ENCODE measurements at regions not wholly inside any gene's neighbourhood (a gene's known extent, or its start where the extent isn't known, plus 50 kb on each side); places are given as distances from the start of the nearest gene placed in this dataset.
A peak's percentile ranks its signal among the peaks of the same experiment; 100 is the strongest.
"Not testable (repeated sequence)": the region's sequence is repeated elsewhere in the genome, so short reads cannot be mapped to it uniquely, and the experiment has no call there.

- not testable (repeated sequence) for ATAC-seq (replicated peaks in 1 of 2); H3K27ac Mint-ChIP-seq; H3K9me3 Mint-ChIP-seq; H3K4me1 Mint-ChIP-seq (ENCODE audit: low read depth); H3K4me3 Mint-ChIP-seq; DNase-seq; H3K36me3 Mint-ChIP-seq (ENCODE audit: insufficient read depth in 2 of 2); H3K27me3 Mint-ChIP-seq (ENCODE audit: low read depth)
These were observed 81.9 kb upstream of the ADGRE5 start for GRCh38 chr19:14299224-14299827.

- H3K4me3 Mint-ChIP-seq; H3K9me3 Mint-ChIP-seq; ATAC-seq (replicated peaks in 1 of 2); DNase-seq; H3K36me3 Mint-ChIP-seq (ENCODE audit: insufficient read depth in 2 of 2); H3K27me3 Mint-ChIP-seq (ENCODE audit: low read depth); H3K4me1 Mint-ChIP-seq (ENCODE audit: low read depth); H3K27ac Mint-ChIP-seq: not testable (repeated sequence)
These were observed 83.2 kb upstream of the ADGRE5 start for GRCh38 chr19:14297883-14298576.

GRCh38 chr19:14294974-14295373 is 86.3 kb upstream of the ADGRE5 start:
- H3K36me3 Mint-ChIP-seq (ENCODE audit: insufficient read depth in 2 of 2); H3K9me3 Mint-ChIP-seq; H3K4me3 Mint-ChIP-seq; H3K27me3 Mint-ChIP-seq (ENCODE audit: low read depth); H3K27ac Mint-ChIP-seq; H3K4me1 Mint-ChIP-seq (ENCODE audit: low read depth): not testable (repeated sequence)
- ATAC-seq (replicated peaks in 1 of 2) (peak; percentile 65 to 76), DNase-seq (peak; percentile 28 to 34)

DNA sequence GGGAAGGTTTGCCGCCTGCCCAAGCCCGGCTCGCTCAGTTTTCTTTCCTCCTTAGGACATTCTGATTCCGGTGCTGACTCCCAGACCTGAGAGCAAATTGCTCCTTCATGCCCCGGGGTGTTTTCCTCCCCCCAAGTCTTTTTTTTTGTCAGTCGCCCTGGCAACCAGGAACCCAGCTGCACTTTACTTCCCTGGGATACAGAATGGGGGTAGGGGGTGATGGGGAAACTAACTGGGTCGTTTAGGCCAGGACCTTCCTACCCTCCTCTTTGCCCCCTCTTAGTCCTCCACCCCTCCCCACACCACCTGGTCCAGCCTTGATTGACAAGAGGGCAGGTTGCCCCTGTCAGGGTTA is 87.5 kb upstream of the ADGRE5 start:
- not testable (repeated sequence) for H3K4me1 Mint-ChIP-seq (ENCODE audit: low read depth); H3K9me3 Mint-ChIP-seq; H3K36me3 Mint-ChIP-seq (ENCODE audit: insufficient read depth in 2 of 2); H3K27me3 Mint-ChIP-seq (ENCODE audit: low read depth); H3K27ac Mint-ChIP-seq; DNase-seq; ATAC-seq (replicated peaks in 1 of 2)
- peak overlapping the region; percentile 40 to 65 for H3K4me3 Mint-ChIP-seq

- ATAC-seq (replicated peaks in 1 of 2); H3K27me3 Mint-ChIP-seq (ENCODE audit: low read depth); H3K4me1 Mint-ChIP-seq (ENCODE audit: low read depth); DNase-seq; H3K36me3 Mint-ChIP-seq (ENCODE audit: insufficient read depth in 2 of 2); H3K27ac Mint-ChIP-seq; H3K9me3 Mint-ChIP-seq: not testable (repeated sequence)
- H3K4me3 Mint-ChIP-seq: peak overlapping the region; percentile 40 to 65
These were observed 87.3 kb upstream of the ADGRL1 start for GRCh38 chr19:14293101-14293815.

DNA sequence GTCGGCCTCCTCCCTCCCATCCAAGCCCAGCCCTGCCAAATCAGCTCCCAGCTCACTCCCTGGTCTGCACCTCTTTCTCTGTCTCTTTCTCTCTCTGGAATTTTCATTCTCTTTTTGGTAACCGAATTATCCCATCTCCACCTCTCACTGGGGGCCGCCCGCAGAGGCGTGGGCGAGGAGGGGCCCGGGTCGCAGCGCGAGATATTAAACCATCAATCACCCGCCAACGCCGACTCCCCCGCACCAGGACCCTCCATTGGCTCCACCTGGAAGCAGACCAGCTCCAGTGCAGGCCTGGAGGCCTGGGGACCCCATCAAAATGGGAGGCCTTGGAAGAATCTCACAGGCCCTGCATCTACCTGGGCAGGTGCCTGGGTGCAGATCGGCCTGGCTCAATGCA is 83.8 kb upstream of the ADGRL1 start:
- not testable (repeated sequence) for H3K9me3 Mint-ChIP-seq; H3K27me3 Mint-ChIP-seq (ENCODE audit: low read depth); H3K4me1 Mint-ChIP-seq (ENCODE audit: low read depth); DNase-seq; H3K27ac Mint-ChIP-seq; H3K36me3 Mint-ChIP-seq (ENCODE audit: insufficient read depth in 2 of 2); H3K4me3 Mint-ChIP-seq; ATAC-seq (replicated peaks in 1 of 2)

- DNase-seq; H3K27ac Mint-ChIP-seq; H3K36me3 Mint-ChIP-seq (ENCODE audit: insufficient read depth in 2 of 2); H3K27me3 Mint-ChIP-seq (ENCODE audit: low read depth); ATAC-seq (replicated peaks in 1 of 2); H3K4me3 Mint-ChIP-seq; H3K9me3 Mint-ChIP-seq: not testable (repeated sequence)
- H3K4me1 Mint-ChIP-seq (ENCODE audit: low read depth): peaks cover 16% of the 10 kb centered on the region
These were observed 81.9 kb upstream of the ADGRL1 start for GRCh38 chr19:14287837-14288236.

GRCh38 chr19:14286594-14286993 is 80.6 kb upstream of the ADGRL1 start:
- H3K9me3 Mint-ChIP-seq; H3K4me3 Mint-ChIP-seq; H3K27ac Mint-ChIP-seq; DNase-seq; ATAC-seq (replicated peaks in 1 of 2); H3K36me3 Mint-ChIP-seq (ENCODE audit: insufficient read depth in 2 of 2); H3K27me3 Mint-ChIP-seq (ENCODE audit: low read depth): not testable (repeated sequence)
- H3K4me1 Mint-ChIP-seq (ENCODE audit: low read depth): peaks cover 16% of the 10 kb centered on the region

- not testable (repeated sequence) for H3K4me3 Mint-ChIP-seq; ATAC-seq (replicated peaks in 1 of 2); H3K27ac Mint-ChIP-seq; H3K27me3 Mint-ChIP-seq (ENCODE audit: low read depth); H3K36me3 Mint-ChIP-seq (ENCODE audit: insufficient read depth in 2 of 2); DNase-seq; H3K9me3 Mint-ChIP-seq
- peaks cover 16% of the 10 kb centered on the region for H3K4me1 Mint-ChIP-seq (ENCODE audit: low read depth)
These were observed 79.8 kb upstream of the ADGRL1 start for GRCh38 chr19:14285726-14286125.

DNA sequence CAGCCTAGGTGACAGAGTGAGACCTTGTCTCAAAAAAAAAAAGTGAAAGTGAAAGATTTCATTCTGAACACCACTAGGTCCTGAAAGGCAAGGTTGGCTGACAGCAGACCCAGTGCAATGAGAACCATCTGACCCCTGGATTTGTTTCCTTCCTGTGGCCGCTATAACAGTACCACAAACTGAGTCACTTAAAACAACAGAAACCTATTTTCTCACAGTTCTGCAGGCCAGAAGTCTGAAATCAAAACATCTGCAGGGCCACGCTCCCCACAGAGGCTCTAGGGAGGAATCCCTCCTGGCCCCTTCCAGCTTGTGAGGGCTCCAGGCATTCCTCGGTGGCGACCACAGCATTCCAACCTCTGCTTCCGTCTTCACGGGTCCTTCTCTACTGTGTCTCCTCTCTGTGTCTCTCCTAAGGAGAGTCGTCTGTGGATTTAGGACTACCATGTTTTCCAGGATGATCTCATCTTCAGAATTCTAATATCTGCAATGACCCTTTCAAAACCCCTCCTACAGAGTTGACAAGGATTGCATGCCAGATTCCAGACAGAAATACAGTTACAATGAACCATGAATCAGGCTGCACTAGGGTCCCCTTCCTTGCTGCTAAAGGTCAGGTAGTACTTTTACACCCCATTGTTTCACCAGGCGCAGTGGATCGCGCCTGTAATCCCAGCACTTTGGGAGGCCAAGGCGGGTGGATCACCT is 78.0 kb upstream of the ADGRL1 start:
- not testable (repeated sequence) for H3K9me3 Mint-ChIP-seq; H3K27me3 Mint-ChIP-seq (ENCODE audit: low read depth); H3K36me3 Mint-ChIP-seq (ENCODE audit: insufficient read depth in 2 of 2)
- Mint-ChIP-seq H3K4me3 (peak overlapping the region; percentile 45 to 57), H3K4me1 (ENCODE audit: low read depth) (peaks cover 16% of the 10 kb centered on the region), H3K27ac (peak overlapping the region; percentile 60)
- DNase-seq: peak; percentile 39 to 59
- ATAC-seq (replicated peaks in 1 of 2): peak; percentile 99 to 100

DNA sequence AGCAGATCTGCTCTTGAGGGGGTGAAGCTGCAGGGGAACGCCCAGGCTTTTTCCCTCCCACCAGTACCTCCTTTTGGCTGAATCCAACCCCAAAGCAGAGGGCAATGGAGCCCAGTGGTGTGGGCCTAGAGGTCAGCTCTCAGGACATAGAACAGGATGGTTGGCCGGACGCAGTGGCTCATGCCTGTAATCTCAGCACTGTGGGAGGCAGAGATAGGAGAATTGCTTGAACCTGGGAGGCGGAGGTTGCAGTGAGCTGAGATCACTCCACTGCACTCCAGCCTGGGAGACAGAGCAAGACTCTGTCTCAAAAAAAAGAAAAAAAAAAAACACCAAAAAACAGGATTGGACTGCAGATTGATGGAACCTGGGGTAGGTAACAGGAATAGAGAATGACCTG is 73.3 kb upstream of the ADGRL1 start:
- not testable (repeated sequence) for H3K4me3 Mint-ChIP-seq

GRCh38 chr19:14277608-14278007 is 71.6 kb upstream of the ADGRL1 start:
- Mint-ChIP-seq H3K36me3 (ENCODE audit: insufficient read depth in 2 of 2) (peaks cover 11 to 23% of the 10 kb centered on the region in 2 donors), H3K27ac (no peak overlapping the region), H3K9me3 (peaks cover 9 to 11% of the 10 kb centered on the region in 2 donors), H3K4me3 (no peak overlapping the region), H3K4me1 (ENCODE audit: low read depth) (peaks cover 12% of the 10 kb centered on the region), H3K27me3 (ENCODE audit: low read depth) (no peaks in the 10 kb centered on the region)
- ATAC-seq (replicated peaks in 1 of 2): no peak
- no peak for DNase-seq

More for the DNA sequence above, 73.3 kb upstream of the ADGRL1 start:
- DNase-seq; H3K9me3 Mint-ChIP-seq; H3K27me3 Mint-ChIP-seq (ENCODE audit: low read depth); ATAC-seq (replicated peaks in 1 of 2); H3K27ac Mint-ChIP-seq: not testable (repeated sequence)
- Mint-ChIP-seq H3K4me1 (ENCODE audit: low read depth) (peaks cover 22% of the 10 kb centered on the region), H3K36me3 (ENCODE audit: insufficient read depth in 2 of 2) (peaks cover 9 to 19% of the 10 kb centered on the region in 2 donors)

DNA sequence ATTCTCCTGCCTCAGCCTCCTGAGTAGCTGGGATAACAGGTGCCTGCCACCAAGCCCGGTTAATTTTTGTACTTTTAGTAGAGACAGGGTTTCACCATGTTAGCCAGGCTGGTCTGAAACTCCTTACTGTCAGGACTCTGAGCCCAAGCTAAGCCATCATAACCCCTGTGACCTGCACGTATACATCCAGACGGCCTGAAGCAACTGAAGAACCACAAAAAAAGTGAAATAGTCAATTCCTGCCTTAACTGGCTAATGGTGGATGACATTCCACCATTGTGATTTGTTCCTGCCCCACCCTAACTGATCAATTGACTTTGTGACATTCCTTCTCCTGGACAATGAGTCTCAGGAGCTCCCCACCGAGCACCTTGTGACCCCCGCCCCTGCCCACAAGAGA is 69.9 kb upstream of the ADGRL1 start:
- Mint-ChIP-seq H3K4me1 (ENCODE audit: low read depth) (peaks cover 12% of the 10 kb centered on the region), H3K9me3 (peaks cover 9 to 11% of the 10 kb centered on the region in 2 donors), H3K36me3 (ENCODE audit: insufficient read depth in 2 of 2) (peaks cover 11 to 23% of the 10 kb centered on the region in 2 donors)
- ATAC-seq (replicated peaks in 1 of 2); DNase-seq; H3K27ac Mint-ChIP-seq; H3K27me3 Mint-ChIP-seq (ENCODE audit: low read depth); H3K4me3 Mint-ChIP-seq: not testable (repeated sequence)

All from activated T-cell treated with anti-CD3 and anti-CD28 coated beads, Interleukin-2, amount 50 U/mL, for 72 hours (primary cell).